Activated CD4-positive, alpha-beta T cell treated with anti-CD3 and anti-CD28 coated beads for 4 hours (primary cell): ENCODE measurements at regions not wholly inside any gene's neighbourhood (a gene's known extent, or its start where the extent isn't known, plus 50 kb on each side); places are given as distances from the start of the nearest gene placed in this dataset.
"Not testable (repeated sequence)": the region's sequence is repeated elsewhere in the genome, so short reads cannot be mapped to it uniquely, and the experiment has no call there.

Experiments used
- DNase-seq, 2 donors: peaks; one replicate each; pipeline ENCODE4 v3.0.0-alpha.2; 2020

DNA sequence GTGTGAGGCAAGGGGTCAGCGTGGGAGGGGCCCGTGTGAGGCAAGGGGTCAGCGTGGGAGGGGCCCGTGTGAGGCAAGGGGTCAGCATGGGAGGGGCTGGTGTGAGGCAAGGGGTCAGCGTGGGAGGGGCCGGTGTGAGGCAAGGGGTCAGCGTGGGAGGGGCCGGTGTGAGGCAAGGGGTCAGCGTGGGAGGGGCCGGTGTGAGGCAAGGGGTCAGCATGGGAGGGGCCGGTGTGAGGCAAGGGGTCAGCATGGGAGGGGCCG lies 119.2 kb downstream of the SEPTIN14 start:
- not testable (repeated sequence) for DNase-seq

DNA sequence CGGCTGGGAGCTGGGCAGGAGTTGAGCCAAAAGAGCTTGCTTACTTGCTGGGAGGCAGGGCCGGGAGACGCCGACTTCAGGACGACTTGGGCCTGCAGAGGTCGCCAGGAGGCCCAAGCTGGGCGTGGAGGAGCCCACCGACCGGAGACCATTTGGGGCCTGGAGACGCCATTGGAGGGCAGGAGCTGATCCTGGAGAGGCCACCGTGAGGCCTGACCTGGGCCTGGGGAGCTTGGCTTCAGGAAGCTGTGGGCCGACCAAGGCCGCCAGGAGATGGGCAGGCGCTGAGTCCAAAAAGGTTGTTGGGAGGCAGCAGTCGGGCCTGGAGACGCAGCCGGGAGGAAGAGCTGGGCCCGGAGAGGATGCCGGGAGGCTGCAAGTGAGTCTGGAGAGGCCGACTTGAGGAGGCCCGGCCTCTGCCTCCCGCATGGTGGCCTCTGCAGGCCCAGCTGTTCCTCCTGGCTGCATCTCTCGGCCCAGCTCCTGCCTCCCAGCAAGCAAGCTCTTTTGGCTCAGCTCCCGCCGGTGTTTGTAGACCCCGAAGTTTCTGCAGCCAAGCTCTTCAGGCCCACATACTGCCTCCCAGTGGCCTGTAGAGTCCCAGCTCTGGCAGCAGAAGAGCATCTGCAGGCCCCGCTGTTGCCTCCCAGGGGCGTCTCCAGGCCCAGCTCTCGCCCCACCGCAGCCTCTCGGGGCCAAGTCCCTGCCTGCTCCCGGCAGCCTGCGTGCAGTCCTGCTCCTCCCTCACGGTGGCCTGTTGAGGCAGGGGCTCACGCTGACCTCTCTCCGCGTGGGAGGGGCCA lies 119.7 kb downstream of the SEPTIN14 start:
- DNase-seq: not testable (repeated sequence)

DNA sequence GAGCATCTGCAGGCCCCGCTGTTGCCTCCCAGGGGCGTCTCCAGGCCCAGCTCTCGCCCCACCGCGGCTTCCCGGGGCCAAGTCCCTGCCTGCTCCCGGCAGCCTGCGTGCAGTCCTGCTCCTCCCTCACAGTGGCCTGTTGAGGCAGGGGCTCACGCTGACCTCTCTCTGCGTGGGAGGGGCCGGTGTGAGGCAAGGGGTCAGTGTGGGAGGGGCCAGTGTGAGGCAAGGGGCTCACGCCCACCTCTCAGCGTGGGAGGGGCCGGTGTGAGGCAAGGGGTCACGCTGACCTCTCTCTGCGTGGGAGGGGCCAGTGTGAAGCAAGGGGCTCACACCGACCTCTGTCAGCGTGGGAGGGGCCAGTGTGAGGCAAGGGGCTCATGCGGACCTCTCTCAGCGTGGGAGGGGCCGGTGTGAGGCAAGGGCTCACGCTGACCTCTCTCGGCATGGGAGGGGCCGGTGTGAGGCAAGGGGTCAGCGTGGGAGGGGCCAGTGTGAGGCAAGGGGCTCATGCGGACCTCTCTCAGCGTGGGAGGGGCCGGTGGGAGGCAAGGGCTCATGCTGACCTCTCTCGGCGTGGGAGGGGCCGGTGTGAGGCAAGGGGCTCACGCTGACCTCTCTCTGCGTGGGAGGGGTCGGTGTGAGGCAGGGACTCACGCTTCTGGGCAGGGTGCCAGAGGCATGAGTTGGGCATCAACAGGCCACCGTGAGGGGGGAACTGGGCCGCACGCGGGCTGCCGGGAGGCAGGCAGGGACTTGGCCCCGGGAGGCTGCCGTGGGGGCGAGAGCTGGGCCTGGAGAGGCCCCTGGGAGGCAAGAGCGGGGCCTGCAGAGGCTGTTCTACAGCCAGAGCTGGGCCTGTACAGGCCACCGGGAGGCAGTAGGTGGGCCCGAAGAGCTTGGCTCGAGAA lies 120.6 kb downstream of the SEPTIN14 start:
- not testable (repeated sequence) for DNase-seq

DNA sequence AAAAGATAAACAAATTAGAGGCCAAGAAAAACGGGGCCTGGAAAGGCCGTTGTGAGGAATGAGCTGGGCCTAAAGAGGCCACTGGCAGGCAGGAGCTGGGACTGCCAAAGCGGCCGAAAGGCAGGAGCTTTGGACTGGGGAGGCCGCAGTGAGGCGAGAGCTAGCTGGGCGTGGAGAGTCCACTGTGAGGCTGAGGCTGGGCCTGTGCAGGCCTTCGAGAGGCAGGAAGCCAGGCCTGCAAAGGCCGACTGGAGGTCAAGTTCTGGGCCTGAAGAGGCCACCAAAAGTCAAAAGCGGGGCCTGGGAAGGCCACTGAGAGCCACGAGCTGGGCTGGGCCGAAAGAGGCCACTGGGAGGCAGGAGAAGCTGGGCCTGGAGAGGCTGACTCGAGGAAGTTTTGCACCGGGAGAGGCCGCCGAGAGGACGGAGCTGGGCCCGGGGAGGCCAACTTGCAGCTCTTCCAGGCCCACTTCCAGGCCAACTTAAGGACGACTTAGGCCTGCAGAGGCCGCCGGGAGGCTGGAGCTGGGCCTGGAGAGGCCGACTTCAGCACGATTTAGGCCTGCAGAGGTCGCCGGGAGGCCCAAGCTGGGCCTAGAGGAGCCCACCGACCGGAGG lies 121.8 kb downstream of the SEPTIN14 start:
- DNase-seq: not testable (repeated sequence)

DNA sequence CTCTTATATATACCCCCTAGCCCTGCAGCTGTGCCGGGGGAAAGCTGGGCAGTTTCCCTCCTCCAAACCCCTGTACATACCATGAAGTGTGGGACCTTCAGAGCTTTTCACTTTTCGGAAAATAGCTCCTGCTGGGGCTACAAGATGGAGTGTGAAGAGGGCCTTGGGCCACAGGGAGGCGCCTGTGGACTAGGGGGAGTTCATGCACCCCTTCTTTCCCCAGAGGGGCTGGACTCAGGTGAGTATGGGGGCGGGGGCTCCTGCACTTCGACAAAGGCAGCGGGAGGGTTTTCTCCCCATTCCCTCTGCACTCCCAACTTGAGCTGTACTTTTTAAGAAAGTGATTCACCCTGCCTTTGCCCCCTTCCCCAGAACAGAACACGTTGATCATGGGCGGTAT lies 122.5 kb downstream of the SEPTIN14 start:
- DNase-seq: not testable (repeated sequence)

DNA sequence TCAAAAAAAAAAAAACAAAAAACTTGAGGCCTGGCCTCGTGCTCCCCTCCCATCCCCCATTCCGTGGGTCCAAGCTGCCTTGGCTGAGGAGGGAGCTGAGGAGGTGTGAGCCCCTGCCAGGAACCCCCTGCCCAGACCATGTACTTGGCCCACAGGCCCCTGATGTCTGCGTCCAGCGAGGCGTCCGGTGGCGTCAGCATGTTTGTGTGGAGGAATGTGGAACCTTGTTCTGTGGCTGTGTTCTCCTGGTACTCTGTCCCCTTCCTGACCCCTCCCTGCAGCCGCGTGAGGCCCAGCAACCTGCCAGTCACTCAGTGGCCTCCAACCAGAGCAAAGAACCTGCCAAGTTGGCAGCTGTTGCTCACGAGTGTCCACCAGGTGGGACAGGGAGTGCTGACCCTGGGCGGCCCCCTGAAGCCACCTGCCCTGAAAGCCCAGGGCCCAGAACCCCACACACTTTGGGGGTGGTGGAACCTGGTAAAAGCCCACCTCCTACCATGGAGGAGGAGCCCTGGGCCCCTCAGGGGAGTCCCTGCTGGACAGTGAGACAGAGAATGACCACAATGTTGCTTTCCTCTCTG lies 125.8 kb downstream of the SEPTIN14 start:
- DNase-seq: not testable (repeated sequence)

DNA sequence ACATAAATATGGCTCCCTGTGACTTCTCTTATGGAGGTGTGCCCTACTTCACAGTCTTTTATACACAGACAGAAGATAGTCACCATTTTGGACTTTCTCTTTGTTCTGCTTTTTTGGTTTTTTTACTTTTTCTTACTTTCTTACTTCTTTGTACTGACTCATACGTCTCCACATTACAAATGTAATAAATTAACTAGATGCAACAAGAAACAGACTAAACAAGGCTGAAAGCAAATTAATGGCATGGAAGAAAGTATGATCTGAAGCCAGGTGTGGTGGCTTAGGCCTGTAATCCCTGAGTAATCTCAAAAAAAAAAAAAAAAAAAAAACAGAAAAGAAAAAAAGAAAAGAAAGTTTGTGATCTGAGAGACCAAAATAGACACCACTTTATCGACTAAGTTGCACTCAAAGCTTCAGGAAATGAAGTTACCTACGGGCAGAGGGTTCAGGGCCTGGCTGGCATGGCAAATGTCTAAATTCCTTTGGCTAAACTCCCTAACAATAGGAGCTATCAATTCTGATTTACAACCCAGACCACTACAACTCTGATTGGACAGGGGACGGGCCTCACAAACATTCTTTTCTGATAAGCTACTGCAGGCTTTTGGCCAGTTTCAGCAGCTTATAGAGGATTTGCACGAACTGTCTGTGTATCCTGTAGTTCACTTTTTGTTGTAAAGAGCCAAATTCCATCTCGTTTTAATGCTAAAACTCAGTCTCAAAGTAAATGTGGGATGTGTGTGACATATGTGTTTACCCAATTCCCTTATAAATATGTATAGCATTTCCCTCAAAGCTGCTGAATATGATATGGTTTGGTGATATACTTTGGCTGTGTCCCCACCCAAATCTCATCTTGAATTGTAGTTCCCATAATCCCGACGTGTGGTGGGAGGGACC lies 129.1 kb downstream of the SEPTIN14 start:
- DNase-seq: no peak

DNA sequence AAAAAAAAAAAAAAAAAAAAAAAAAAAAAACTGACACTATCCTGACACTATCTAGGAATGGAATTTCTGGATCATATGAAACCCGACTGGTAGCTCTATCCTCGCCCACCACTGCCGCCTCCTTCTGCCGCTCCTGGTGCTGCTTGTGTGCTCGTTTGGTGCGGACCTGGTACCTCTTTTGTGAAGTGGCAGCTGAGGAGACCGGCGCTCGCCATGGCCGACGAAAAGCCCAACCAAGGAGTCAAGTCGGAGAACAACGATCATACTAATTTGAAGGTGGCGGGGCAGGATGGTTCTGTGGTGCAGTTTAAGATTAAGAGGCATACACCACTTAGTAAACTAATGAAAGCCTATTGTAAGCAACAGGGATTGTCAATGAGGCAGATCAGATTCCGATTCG lies 130.6 kb downstream of the SEPTIN14 start:
- no peak for DNase-seq

DNA sequence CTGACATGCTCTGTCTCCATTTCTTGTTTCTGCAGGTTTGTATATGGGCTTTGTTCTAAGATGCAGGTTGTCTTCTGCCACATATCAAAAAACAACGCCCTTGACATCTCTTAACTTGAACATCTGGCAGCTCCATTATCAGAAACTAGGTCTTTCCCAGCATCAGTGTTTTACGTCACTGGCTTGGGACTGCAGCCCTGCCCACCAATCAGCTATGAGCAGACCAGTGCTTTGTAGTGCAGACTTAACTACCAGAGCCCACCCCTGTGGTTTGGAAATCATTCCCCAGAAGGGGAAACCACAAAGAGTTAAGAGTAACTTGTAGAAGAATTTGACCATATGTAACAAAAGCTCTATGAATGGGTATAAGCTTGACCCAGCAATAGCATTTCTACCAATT lies 132.4 kb downstream of the SEPTIN14 start:
- no peak for DNase-seq

DNA sequence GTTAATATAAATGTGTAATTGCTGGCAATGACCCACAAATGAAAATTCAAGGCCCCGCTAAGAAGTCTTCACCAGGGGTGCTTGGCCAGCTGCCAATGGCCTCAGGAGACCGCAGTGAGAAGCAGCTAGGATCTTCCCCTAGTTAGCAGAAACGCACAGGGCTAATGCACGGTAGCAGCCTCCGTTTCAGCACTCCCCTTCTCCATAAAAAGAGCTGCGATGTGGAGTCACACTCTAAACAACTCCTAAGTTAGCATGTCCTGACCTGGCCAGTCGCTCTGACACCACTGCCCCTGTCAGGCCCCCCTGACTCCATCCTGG lies 139.0 kb downstream of the SEPTIN14 start:
- no peak for DNase-seq

DNA sequence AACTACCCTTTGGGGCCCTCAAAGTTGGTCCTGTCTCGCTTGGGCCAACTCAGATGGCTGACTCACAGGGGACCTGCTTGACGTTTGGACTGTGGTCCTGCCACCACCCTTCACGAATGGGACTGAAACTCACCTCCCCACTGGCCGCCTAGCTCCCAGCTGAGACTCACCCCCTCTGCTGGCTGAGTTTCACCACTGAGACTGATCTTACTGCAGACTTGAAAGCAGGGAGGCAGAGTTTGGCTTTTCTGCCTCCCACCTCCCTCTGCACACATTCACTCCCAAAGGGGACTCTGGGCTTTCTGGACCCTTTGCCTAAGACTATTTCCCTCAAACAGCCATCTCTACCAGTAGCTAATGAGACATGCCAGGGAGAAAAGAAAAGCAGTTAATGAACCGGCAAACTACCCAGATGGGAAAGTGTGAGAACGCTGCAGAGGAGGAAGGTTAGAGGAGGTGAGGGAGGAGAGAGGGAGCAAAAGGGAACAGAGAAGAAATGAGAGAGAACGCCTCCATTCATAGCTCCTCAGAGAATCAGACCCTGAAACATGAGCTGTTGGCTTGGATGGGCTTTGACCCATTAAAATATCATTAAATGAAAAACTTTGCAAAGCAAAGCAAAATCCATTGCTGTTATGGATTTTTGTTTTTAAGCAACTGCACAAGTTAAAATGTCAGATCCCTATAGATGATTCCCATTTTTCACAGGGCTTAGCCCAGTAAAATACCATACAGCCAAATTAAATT lies 139.5 kb downstream of the SEPTIN14 start:
- DNase-seq: not testable (repeated sequence)

DNA sequence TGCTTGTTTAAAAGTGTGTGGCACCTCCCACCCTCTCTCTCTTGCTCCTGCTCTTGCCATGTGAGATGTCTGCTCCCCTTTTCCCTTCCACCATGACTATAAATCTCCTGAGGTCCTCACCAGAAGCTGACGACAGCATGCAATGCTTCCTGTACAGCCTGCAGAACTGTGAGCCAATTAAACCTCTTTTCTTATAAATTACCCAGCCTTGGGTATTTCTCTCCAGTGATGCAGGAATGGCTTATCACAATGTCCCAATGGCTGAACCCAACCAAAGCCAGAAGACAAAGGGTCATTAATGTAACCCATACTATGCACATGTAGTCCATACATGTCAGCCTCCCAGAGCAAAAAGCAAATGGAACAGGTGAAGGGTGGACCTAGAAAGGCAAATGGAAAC lies 141.5 kb downstream of the SEPTIN14 start:
- not testable (repeated sequence) for DNase-seq

DNA sequence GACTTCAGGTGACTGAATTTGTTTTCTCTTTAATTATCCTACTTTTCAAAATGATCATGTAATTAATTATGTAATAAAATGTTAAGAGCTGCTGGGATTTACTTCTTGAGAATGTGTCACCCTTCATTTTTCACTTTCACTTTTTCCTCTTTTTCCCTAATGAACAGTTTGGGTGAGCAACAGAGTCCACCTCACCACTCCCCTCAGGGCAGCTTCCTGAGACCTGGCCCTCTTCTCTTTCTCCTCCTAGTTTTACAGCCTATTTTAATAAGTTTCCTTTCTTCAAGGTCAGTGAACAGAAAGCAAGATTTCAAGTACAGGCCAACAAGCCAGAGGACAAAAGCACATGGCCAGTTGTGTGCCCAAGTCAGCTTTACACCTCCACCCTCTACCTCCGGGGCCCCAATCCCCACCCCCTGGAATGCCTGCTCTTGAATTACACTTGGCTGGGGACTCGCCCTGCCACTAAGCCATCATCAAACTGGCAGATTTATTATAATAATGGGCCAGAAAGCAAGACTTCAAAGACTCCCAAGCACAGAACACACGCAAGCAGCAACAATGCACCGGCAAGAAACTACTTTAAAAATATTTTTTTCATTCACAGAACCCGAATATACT lies 143.1 kb upstream of the VOPP1 start:
- DNase-seq: not testable (repeated sequence)

DNA sequence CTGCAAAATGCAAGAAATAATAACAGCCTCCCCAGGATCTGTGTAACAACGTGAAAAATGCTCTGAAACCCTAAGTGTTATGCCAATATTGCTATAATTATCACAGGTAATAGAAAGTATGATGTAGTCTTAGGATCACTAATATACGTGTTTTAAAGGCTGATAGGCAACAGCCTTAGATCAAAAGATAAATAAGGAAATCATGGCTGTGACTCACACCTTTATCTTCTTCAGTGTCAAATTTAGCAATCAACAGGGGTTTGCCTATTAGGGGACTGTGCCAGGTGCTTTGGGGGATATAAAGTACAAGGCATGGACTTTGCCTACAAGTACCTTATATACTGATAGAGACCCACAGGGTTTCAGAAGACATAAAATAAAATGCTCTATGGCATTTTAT lies 142.1 kb upstream of the VOPP1 start:
- not testable (repeated sequence) for DNase-seq

DNA sequence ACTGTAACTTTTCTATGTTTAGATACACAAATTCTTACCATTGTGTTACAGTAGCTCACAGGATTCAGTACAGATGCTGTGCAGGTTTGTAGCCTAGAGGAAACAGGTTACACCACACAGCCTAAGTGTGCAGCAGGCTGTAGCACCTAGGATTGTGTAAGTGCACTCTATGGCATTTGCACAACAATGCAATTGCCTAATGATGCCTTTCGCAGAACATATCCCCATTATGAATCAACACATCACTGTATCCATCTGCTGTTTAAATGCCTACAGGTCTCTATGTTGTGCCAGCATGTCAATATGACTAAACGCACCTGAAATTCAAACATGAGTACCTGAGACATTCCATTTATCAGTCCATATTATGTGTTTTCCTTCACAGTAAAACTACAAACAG lies 138.0 kb upstream of the VOPP1 start:
- not testable (repeated sequence) for DNase-seq

DNA sequence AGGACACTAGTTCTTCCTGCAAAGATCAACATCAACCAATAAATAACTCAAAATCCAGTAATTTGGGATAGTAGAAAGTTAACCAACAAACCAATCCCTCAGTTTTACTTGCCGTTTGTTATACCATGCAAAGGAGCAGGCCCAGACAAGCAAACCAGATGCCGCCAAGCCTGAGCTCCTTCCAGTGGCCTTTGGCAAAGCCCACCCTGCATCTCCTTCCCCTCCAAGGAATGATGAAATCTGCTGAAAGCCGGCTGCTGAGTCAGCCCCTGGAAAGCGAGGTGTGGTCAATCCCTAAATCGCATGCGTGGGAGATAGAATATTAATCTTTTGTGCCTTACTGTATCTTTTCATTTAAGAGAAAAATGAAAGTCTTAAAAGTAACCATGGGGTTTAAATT lies 135.7 kb upstream of the VOPP1 start:
- DNase-seq: not testable (repeated sequence)

DNA sequence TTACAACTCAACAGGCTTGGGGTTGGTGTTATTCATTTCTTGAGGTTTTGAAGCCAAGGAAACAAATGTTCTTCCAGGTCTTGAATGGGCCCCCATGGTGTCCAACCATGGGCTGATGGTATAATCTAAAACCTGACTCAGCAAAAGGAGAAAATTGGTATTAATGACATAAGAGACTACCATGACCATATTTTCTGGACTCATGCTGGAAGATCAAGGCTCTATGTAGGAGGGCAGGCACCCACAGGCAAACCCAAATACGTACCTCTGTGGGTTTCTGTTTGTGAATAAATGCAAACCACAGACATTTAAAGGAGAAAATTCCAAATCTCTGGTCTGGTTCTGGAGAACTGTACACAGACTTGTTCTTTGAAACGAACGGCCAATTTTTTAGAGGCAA lies 135.1 kb upstream of the VOPP1 start:
- DNase-seq: not testable (repeated sequence)

DNA sequence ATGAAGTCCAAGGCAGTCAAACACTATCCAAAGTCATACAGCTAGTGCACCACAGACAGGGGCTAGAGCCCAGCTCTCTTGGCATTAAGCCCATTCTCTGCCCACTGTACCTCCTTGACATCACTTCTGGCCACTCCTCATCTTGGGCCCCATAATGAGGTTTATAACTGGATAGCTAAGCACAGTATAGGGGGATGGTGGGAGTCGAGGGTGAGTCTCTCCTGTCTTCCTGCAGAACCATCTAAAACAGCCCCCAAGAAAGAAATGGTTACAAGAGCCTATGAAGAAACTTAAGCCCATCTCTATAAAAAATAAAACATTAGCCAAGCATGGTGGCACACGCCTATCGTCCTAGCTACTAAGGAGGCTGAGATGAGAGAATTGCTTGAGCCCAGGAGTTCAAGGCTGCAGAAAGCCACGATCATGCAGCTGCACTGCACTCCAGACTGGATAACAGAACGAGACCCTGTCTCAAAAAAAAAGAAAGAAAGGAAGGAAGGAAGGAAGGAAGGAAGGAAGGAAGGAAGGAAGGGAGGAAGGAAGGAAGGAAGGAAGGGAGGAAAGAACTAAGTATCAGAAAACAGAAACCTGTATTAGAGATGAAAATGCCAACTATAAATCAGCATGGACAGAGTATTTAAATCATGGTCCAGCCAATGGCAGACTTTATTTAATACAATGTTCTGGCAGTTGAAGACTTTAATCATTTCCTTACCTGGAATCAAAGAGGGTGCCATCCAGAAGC lies 134.3 kb upstream of the VOPP1 start:
- not testable (repeated sequence) for DNase-seq

DNA sequence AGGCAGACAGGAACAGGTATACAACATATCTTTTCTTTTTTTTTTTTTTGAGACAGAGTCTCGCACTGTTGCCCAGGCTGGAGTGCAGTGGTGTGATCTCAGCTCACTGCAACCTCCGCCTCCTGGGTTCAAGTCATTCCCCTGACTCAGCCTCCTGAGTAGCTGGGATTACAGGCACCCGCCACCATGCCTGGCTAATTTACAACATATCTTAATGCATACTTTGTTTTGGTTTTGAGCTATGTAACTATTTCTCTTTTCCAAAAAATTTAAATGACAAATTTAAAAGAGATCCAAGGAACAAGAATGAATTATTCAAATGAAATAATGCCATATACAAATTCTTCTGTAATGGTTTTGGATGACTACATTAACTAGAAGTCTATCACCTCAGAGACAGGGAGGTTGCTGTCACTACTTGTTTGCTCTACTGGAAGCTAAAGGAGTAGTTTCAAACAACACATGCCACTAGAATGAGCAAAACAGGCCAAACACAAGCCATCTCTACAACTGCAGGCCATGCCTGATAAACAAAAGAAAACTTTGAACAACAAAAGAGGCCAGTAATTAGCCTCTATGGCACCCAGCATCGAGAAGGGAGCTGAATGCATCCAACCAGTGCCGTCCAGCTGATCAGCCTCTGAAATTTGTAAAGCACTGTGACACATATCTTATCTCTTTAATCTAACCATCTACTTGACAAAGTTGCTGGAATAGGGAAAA lies 133.6 kb upstream of the VOPP1 start:
- not testable (repeated sequence) for DNase-seq

DNA sequence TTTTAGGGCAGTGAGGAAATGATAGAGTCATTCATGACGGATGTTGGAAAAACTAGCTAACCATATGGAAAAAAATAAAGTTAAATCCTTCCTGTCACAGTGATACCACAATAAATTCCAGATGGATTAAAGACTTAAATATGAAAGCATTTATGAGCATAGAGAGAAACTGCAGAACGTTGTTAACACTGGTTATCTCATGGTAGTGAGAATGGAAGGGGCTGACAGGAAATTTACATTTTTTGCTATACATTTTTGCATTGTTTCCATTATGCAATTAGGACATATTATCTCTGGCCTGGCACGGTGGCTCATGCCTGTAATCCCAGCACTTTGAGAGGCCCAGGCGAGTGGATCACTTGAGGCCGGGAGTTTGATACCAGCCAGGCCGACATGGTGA lies 130.5 kb upstream of the VOPP1 start:
- not testable (repeated sequence) for DNase-seq
